Activated T-cell treated with anti-CD3 and anti-CD28 coated beads, Interleukin-2, amount 50 U/mL, for 24 hours (primary cell): ENCODE measurements at regions not wholly inside any gene's neighbourhood (a gene's known extent, or its start where the extent isn't known, plus 50 kb on each side); places are given as distances from the start of the nearest gene placed in this dataset.

Experiments
- DNase-seq: peaks from one replicate; pipeline ENCODE4 v3.0.0-alpha.2; 2020
- H3K27ac Mint-ChIP-seq: 2 replicates; pipeline ENCODE4 v1.8.0; 2020; ENCODE audit warnings: mild to moderate bottlenecking, mixed read lengths
- H3K27me3 Mint-ChIP-seq: 2 replicates; pipeline ENCODE4 v1.8.0; 2020; ENCODE audit warnings: mixed read lengths
- H3K36me3 Mint-ChIP-seq: 2 replicates; pipeline ENCODE4 v1.8.0; 2020; ENCODE audit warnings: low read depth, mixed read lengths
- H3K4me1 Mint-ChIP-seq: 2 replicates; pipeline ENCODE4 v1.8.0; 2020; ENCODE audit warnings: low read depth, mixed read lengths
- H3K4me3 Mint-ChIP-seq: 2 replicates; pipeline ENCODE4 v1.8.0; 2020; ENCODE audit warnings: mild to moderate bottlenecking, moderate library complexity, mixed read lengths
- H3K9me3 Mint-ChIP-seq: 2 replicates; pipeline ENCODE4 v1.8.0; 2020; ENCODE audit warnings: mixed read lengths

GRCh38 chr13:111949311-111949710, 117.6 kb upstream of the SOX1 start:
- H3K4me3 Mint-ChIP-seq, result no peak overlapping the region
- peaks cover 19% of the 10 kb centered on the region for H3K27me3 Mint-ChIP-seq
- H3K27ac Mint-ChIP-seq, result no peak overlapping the region
- DNase-seq, result no peak
- H3K36me3 Mint-ChIP-seq, result no peaks in the 10 kb centered on the region
- no peaks in the 10 kb centered on the region for H3K4me1 Mint-ChIP-seq
- peaks cover 4% of the 10 kb centered on the region for H3K9me3 Mint-ChIP-seq

GRCh38 chr13:111950697-111951096, 116.3 kb upstream of the SOX1 start:
- Mint-ChIP-seq H3K9me3 (peaks cover 4% of the 10 kb centered on the region), H3K27ac (no peak overlapping the region), H3K27me3 (peaks cover 17% of the 10 kb centered on the region), H3K4me3 (no peak overlapping the region), H3K36me3 (no peaks in the 10 kb centered on the region), H3K4me1 (no peaks in the 10 kb centered on the region)
- no peak for DNase-seq

GRCh38 chr13:111952032-111952431, 114.9 kb upstream of the SOX1 start:
- peaks cover 12% of the 10 kb centered on the region for H3K27me3 Mint-ChIP-seq
- H3K36me3 Mint-ChIP-seq, result no peaks in the 10 kb centered on the region
- H3K27ac Mint-ChIP-seq, result no peak overlapping the region
- no peak overlapping the region for H3K4me3 Mint-ChIP-seq
- no peak for DNase-seq
- H3K9me3 Mint-ChIP-seq, result peaks cover 4% of the 10 kb centered on the region
- H3K4me1 Mint-ChIP-seq, result no peaks in the 10 kb centered on the region

- H3K4me3 Mint-ChIP-seq, result no peak overlapping the region
- no peak for DNase-seq
- H3K9me3 Mint-ChIP-seq, result peaks cover 4% of the 10 kb centered on the region
- H3K4me1 Mint-ChIP-seq, result no peaks in the 10 kb centered on the region
- peaks cover 8% of the 10 kb centered on the region for H3K27me3 Mint-ChIP-seq
- H3K36me3 Mint-ChIP-seq, result no peaks in the 10 kb centered on the region
- no peak overlapping the region for H3K27ac Mint-ChIP-seq
Measured at GRCh38 chr13:111952814-111953213, 114.1 kb upstream of the SOX1 start.

GRCh38 chr13:111953546-111954178, 113.3 kb upstream of the SOX1 start:
- no peak overlapping the region for H3K27ac Mint-ChIP-seq
- no peak overlapping the region for H3K4me3 Mint-ChIP-seq
- peaks cover 7% of the 10 kb centered on the region for H3K27me3 Mint-ChIP-seq
- no peak for DNase-seq
- H3K36me3 Mint-ChIP-seq, result no peaks in the 10 kb centered on the region
- H3K4me1 Mint-ChIP-seq, result no peaks in the 10 kb centered on the region
- peaks cover 4% of the 10 kb centered on the region for H3K9me3 Mint-ChIP-seq

- Mint-ChIP-seq H3K4me3 (no peak overlapping the region), H3K36me3 (no peaks in the 10 kb centered on the region), H3K27ac (no peak overlapping the region), H3K27me3 (peaks cover 4% of the 10 kb centered on the region), H3K9me3 (peaks cover 4% of the 10 kb centered on the region), H3K4me1 (no peaks in the 10 kb centered on the region)
- no peak for DNase-seq
Measured at GRCh38 chr13:111954661-111955411, 112.1 kb upstream of the SOX1 start.

GRCh38 chr13:111955412-111956065, 111.4 kb upstream of the SOX1 start:
- DNase-seq, result no peak
- no peak overlapping the region for H3K4me3 Mint-ChIP-seq
- H3K27me3 Mint-ChIP-seq, result peaks cover 4% of the 10 kb centered on the region
- no peaks in the 10 kb centered on the region for H3K36me3 Mint-ChIP-seq
- no peaks in the 10 kb centered on the region for H3K4me1 Mint-ChIP-seq
- H3K9me3 Mint-ChIP-seq, result peaks cover 4% of the 10 kb centered on the region
- H3K27ac Mint-ChIP-seq, result no peak overlapping the region

- no peaks in the 10 kb centered on the region for H3K4me1 Mint-ChIP-seq
- no peak for DNase-seq
- H3K27ac Mint-ChIP-seq, result no peak overlapping the region
- no peak overlapping the region for H3K4me3 Mint-ChIP-seq
- no peaks in the 10 kb centered on the region for H3K27me3 Mint-ChIP-seq
- no peaks in the 10 kb centered on the region for H3K36me3 Mint-ChIP-seq
- H3K9me3 Mint-ChIP-seq, result no peaks in the 10 kb centered on the region
Measured at GRCh38 chr13:111956261-111957151, 110.4 kb upstream of the SOX1 start.

- Mint-ChIP-seq H3K9me3 (no peaks in the 10 kb centered on the region), H3K4me1 (no peaks in the 10 kb centered on the region), H3K27ac (no peak overlapping the region), H3K4me3 (no peak overlapping the region), H3K36me3 (no peaks in the 10 kb centered on the region), H3K27me3 (no peaks in the 10 kb centered on the region)
- DNase-seq, result no peak
Measured at GRCh38 chr13:111957913-111958450, 109.0 kb upstream of the SOX1 start.

GRCh38 chr13:111958612-111959395, 108.1 kb upstream of the SOX1 start:
- H3K27me3 Mint-ChIP-seq, result no peaks in the 10 kb centered on the region
- no peaks in the 10 kb centered on the region for H3K9me3 Mint-ChIP-seq
- no peak overlapping the region for H3K4me3 Mint-ChIP-seq
- no peak for DNase-seq
- no peak overlapping the region for H3K27ac Mint-ChIP-seq
- no peaks in the 10 kb centered on the region for H3K4me1 Mint-ChIP-seq
- H3K36me3 Mint-ChIP-seq, result no peaks in the 10 kb centered on the region

GRCh38 chr13:111960152-111960772, 106.7 kb upstream of the SOX1 start:
- no peaks in the 10 kb centered on the region for H3K27me3 Mint-ChIP-seq
- H3K36me3 Mint-ChIP-seq, result no peaks in the 10 kb centered on the region
- no peak overlapping the region for H3K4me3 Mint-ChIP-seq
- no peaks in the 10 kb centered on the region for H3K9me3 Mint-ChIP-seq
- H3K27ac Mint-ChIP-seq, result no peak overlapping the region
- DNase-seq, result no peak
- H3K4me1 Mint-ChIP-seq, result no peaks in the 10 kb centered on the region

- Mint-ChIP-seq H3K27ac (no peak overlapping the region), H3K9me3 (no peaks in the 10 kb centered on the region), H3K4me3 (no peak overlapping the region), H3K27me3 (no peaks in the 10 kb centered on the region), H3K36me3 (no peaks in the 10 kb centered on the region), H3K4me1 (no peaks in the 10 kb centered on the region)
- no peak for DNase-seq
Measured at GRCh38 chr13:111961236-111961635, 105.7 kb upstream of the SOX1 start.

GRCh38 chr13:111961651-111962192, 105.2 kb upstream of the SOX1 start:
- Mint-ChIP-seq H3K4me1 (no peaks in the 10 kb centered on the region), H3K27ac (no peak overlapping the region), H3K36me3 (no peaks in the 10 kb centered on the region), H3K9me3 (no peaks in the 10 kb centered on the region), H3K27me3 (no peaks in the 10 kb centered on the region), H3K4me3 (no peak overlapping the region)
- no peak for DNase-seq
